HEK293 (cell line): ENCODE measurements at regions not wholly inside any gene's neighbourhood (a gene's known extent, or its start where the extent isn't known, plus 50 kb on each side); places are given as distances from the start of the nearest gene placed in this dataset.

ENCODE experiments used
- CTCF ChIA-PET: fragments of 350-600 bp; formaldehyde crosslinking; extraction: SDS; loops from one replicate; lab custom pipeline; 2021; ENCODE audit warnings: antibody characterized with exemption; lab: Yijun Ruan, JAX
- POLR2A ChIA-PET: fragments of 300-600 bp; formaldehyde crosslinking; extraction: SDS; loops from one replicate; lab custom pipeline; 2020; ENCODE audit warnings: antibody characterized with exemption, inconsistent platforms; lab: Yijun Ruan, JAX
- H3K27ac ChIP-seq: fragments of 200-500 bp; sonication (Bioruptor generic); 2 replicates; pipeline ENCODE4 v1.5.1; 2014; ENCODE audit warnings: low read depth, low read length, control low read depth, inconsistent platforms; ENCODE audit errors: extremely low read depth
- H3K36me3 ChIP-seq, 2 experiments: fragments of 200-500 bp in 1 of 2; sonication (Bioruptor generic) in 1 of 2; 1 replicate in 1 of 2; 2 replicates in 1 of 2; pipeline ENCODE4 v1.5.1; 2014 to 2017; ENCODE audit warnings: inconsistent platforms in 2 of 2, low read length in 2 of 2; ENCODE audit not compliant: control insufficient read depth in 2 of 2, insufficient read depth in 1 of 2
- H3K4me1 ChIP-seq: fragments of 200-500 bp; sonication (Bioruptor generic); 2 replicates; pipeline ENCODE4 v1.5.1; 2014; ENCODE audit warnings: mild to moderate bottlenecking, low read length, inconsistent platforms; ENCODE audit not compliant: control insufficient read depth, insufficient read depth
- H3K4me3 ChIP-seq: 2 replicates; pipeline ENCODE4 v1.5.1; 2011; ENCODE audit warnings: low read depth, mild to moderate bottlenecking, control low read depth, low read length, moderate library complexity
- H3K9me3 ChIP-seq: fragments of 200-500 bp; sonication (Bioruptor generic); 2 replicates; pipeline ENCODE4 v1.5.1; 2014; ENCODE audit warnings: low read depth, low read length, inconsistent platforms; ENCODE audit not compliant: control insufficient read depth, insufficient read depth
- IKZF3 ChIP-seq: fragments of 450-650 bp; IDR thresholded peaks from 2 replicates; pipeline ENCODE4 v1.5.0; 2018; ENCODE audit warnings: missing biosample characterization, mild to moderate bottlenecking, missing genetic modification characterization, moderate library complexity
- KLF1 ChIP-seq: fragments of 450-650 bp; formaldehyde crosslinking; IDR thresholded peaks from 2 replicates; pipeline ENCODE4 v1.5.1; 2016; ENCODE audit warnings: missing biosample characterization, missing genetic modification characterization
- KLF10 ChIP-seq: fragments of 450-650 bp; IDR thresholded peaks from 2 replicates; pipeline ENCODE4 v1.5.1; 2018; ENCODE audit warnings: missing biosample characterization, mild to moderate bottlenecking, missing genetic modification characterization
- KLF16 ChIP-seq: fragments of 450-650 bp; formaldehyde crosslinking; IDR thresholded peaks from 2 replicates; pipeline ENCODE4 v1.5.1; 2017; ENCODE audit warnings: missing biosample characterization, missing genetic modification characterization
- PRDM1 ChIP-seq: fragments of 450-650 bp; formaldehyde crosslinking; IDR thresholded peaks from 2 replicates; pipeline ENCODE4; 2016; ENCODE audit warnings: missing biosample characterization, missing genetic modification characterization
- ZBTB17 ChIP-seq: fragments of 450-650 bp; formaldehyde crosslinking; IDR thresholded peaks from 2 replicates; pipeline ENCODE4 v1.5.1; 2016; ENCODE audit warnings: missing biosample characterization, missing genetic modification characterization
- ZNF10 ChIP-seq: fragments of 450-650 bp; formaldehyde crosslinking; IDR thresholded peaks from 2 replicates; pipeline ENCODE4 v1.5.1; 2017; ENCODE audit warnings: missing biosample characterization, missing genetic modification characterization
- ZNF2 ChIP-seq: fragments of 450-650 bp; formaldehyde crosslinking; IDR thresholded peaks from 2 replicates; pipeline ENCODE4 v1.5.1; 2016; ENCODE audit warnings: missing biosample characterization, missing genetic modification characterization
- ZNF248 ChIP-seq: fragments of 450-650 bp; formaldehyde crosslinking; IDR thresholded peaks from 2 replicates; pipeline ENCODE4 v1.5.1; 2017; ENCODE audit warnings: missing biosample characterization, missing genetic modification characterization
- ZNF350 ChIP-seq: fragments of 450-650 bp; formaldehyde crosslinking; IDR thresholded peaks from 2 replicates; pipeline ENCODE4 v1.5.0; 2017; ENCODE audit warnings: missing biosample characterization, mild to moderate bottlenecking, missing genetic modification characterization
- ZNF366 ChIP-seq: fragments of 450-650 bp; formaldehyde crosslinking; conservative IDR thresholded peaks from 2 replicates; pipeline ENCODE4 v1.5.1; 2016; ENCODE audit warnings: missing biosample characterization, missing genetic modification characterization
- ZNF433 ChIP-seq: fragments of 450-650 bp; formaldehyde crosslinking; IDR thresholded peaks from 2 replicates; pipeline ENCODE4 v1.5.1; 2016; ENCODE audit warnings: missing biosample characterization, missing genetic modification characterization, low read depth
- ZNF677 ChIP-seq: fragments of 450-650 bp; IDR thresholded peaks from 2 replicates; pipeline ENCODE4 v1.5.0; 2018; ENCODE audit warnings: missing biosample characterization, mild to moderate bottlenecking, missing genetic modification characterization, moderate library complexity
- TF ChIP-seq, protein P1 (sequence below): fragments of 450-650 bp; formaldehyde crosslinking; IDR thresholded peaks from 2 replicates; pipeline ENCODE4 v1.5.1; 2016; ENCODE audit warnings: missing biosample characterization, missing genetic modification characterization
- TF ChIP-seq, protein P2 (sequence below): fragments of 450-650 bp; formaldehyde crosslinking; IDR thresholded peaks from 2 replicates; pipeline ENCODE4 v1.5.1; 2016; ENCODE audit warnings: missing biosample characterization, missing genetic modification characterization
- TF ChIP-seq, protein P3 (sequence below): fragments of 450-650 bp; formaldehyde crosslinking; conservative IDR thresholded peaks from 2 replicates; pipeline ENCODE4 v1.5.1; 2016; ENCODE audit warnings: low read depth, missing biosample characterization, missing genetic modification characterization
- TF ChIP-seq, protein P4 (sequence below): fragments of 450-650 bp; formaldehyde crosslinking; IDR thresholded peaks from 2 replicates; pipeline ENCODE4 v1.5.1; 2016; ENCODE audit warnings: missing biosample characterization, missing genetic modification characterization

DNA sequence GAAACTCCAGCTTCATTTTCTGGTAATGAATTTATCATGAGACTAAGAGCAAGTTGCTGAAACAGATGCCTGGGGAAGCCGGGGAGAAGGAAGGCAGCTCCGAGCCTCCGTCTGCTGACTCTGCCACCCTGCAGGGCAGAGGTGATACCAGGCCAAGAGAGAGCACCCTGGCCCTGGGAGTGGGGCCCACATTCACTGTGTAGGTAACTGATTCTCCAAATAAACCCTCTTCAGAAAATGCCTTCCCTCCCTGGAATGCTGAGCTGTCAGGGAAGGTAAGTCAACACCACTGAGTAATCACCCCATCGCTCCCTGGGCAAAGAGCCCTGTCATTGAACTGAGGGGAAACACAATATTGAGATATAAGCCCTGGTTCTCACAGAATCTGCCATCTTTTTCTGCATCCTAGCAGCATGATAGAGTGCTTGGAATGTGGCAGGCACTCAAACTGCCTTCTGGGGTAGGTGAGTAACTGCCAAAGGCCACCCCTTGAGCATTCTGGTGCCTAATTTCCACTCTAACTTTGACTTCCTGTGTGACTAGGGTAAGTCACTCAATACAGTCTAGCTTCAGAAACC is 147.6 kb downstream of the SPATA19 start:
- Histone ChIP-seq H3K9me3 (no peaks in the 10 kb centered on the region), H3K27ac (no peak overlapping the region), H3K4me1 (no peaks in the 10 kb centered on the region), H3K4me3 (no peak overlapping the region), H3K36me3 (no peaks in the 10 kb centered on the region)
- CTCF ChIA-PET, result no interaction called here
- POLR2A ChIA-PET, result no interaction called here
- TF ChIP-seq ZNF433 (tag by site-specific recombination) (no peak), ZNF350 (tag by site-specific recombination) (no peak), KLF10 (tag by site-specific recombination) (no peak), ZNF677 (no peak), KLF1 (no peak), ZBTB17 (tag by site-specific recombination) (no peak), ZNF2 (tag by site-specific recombination) (no peak), KLF16 (tag by site-specific recombination) (no peak), ZNF366 (tag by site-specific recombination) (no peak), PRDM1 (no peak), ZNF10 (no peak), ZNF248 (tag by site-specific recombination) (no peak), IKZF3 (tag by site-specific recombination) (no peak)
- TF ChIP-seq, protein P1, sequence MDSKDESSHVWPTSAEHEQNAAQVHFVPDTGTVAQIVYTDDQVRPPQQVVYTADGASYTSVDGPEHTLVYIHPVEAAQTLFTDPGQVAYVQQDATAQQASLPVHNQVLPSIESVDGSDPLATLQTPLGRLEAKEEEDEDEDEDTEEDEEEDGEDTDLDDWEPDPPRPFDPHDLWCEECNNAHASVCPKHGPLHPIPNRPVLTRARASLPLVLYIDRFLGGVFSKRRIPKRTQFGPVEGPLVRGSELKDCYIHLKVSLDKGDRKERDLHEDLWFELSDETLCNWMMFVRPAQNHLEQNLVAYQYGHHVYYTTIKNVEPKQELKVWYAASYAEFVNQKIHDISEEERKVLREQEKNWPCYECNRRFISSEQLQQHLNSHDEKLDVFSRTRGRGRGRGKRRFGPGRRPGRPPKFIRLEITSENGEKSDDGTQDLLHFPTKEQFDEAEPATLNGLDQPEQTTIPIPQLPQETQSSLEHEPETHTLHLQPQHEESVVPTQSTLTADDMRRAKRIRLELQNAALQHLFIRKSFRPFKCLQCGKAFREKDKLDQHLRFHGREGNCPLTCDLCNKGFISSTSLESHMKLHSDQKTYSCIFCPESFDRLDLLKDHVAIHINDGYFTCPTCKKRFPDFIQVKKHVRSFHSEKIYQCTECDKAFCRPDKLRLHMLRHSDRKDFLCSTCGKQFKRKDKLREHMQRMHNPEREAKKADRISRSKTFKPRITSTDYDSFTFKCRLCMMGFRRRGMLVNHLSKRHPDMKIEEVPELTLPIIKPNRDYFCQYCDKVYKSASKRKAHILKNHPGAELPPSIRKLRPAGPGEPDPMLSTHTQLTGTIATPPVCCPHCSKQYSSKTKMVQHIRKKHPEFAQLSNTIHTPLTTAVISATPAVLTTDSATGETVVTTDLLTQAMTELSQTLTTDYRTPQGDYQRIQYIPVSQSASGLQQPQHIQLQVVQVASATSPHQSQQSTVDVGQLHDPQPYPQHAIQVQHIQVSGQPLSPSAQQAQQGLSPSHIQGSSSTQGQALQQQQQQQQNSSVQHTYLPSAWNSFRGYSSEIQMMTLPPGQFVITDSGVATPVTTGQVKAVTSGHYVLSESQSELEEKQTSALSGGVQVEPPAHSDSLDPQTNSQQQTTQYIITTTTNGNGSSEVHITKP (tag by site-specific recombination), result no peak
- TF ChIP-seq, protein P2, sequence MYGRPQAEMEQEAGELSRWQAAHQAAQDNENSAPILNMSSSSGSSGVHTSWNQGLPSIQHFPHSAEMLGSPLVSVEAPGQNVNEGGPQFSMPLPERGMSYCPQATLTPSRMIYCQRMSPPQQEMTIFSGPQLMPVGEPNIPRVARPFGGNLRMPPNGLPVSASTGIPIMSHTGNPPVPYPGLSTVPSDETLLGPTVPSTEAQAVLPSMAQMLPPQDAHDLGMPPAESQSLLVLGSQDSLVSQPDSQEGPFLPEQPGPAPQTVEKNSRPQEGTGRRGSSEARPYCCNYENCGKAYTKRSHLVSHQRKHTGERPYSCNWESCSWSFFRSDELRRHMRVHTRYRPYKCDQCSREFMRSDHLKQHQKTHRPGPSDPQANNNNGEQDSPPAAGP (tag by site-specific recombination), result no peak
- TF ChIP-seq, protein P3, sequence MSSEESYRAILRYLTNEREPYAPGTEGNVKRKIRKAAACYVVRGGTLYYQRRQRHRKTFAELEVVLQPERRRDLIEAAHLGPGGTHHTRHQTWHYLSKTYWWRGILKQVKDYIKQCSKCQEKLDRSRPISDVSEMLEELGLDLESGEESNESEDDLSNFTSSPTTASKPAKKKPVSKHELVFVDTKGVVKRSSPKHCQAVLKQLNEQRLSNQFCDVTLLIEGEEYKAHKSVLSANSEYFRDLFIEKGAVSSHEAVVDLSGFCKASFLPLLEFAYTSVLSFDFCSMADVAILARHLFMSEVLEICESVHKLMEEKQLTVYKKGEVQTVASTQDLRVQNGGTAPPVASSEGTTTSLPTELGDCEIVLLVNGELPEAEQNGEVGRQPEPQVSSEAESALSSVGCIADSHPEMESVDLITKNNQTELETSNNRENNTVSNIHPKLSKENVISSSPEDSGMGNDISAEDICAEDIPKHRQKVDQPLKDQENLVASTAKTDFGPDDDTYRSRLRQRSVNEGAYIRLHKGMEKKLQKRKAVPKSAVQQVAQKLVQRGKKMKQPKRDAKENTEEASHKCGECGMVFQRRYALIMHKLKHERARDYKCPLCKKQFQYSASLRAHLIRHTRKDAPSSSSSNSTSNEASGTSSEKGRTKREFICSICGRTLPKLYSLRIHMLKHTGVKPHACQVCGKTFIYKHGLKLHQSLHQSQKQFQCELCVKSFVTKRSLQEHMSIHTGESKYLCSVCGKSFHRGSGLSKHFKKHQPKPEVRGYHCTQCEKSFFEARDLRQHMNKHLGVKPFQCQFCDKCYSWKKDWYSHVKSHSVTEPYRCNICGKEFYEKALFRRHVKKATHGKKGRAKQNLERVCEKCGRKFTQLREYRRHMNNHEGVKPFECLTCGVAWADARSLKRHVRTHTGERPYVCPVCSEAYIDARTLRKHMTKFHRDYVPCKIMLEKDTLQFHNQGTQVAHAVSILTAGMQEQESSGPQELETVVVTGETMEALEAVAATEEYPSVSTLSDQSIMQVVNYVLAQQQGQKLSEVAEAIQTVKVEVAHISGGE, result no peak
- TF ChIP-seq, protein P4, sequence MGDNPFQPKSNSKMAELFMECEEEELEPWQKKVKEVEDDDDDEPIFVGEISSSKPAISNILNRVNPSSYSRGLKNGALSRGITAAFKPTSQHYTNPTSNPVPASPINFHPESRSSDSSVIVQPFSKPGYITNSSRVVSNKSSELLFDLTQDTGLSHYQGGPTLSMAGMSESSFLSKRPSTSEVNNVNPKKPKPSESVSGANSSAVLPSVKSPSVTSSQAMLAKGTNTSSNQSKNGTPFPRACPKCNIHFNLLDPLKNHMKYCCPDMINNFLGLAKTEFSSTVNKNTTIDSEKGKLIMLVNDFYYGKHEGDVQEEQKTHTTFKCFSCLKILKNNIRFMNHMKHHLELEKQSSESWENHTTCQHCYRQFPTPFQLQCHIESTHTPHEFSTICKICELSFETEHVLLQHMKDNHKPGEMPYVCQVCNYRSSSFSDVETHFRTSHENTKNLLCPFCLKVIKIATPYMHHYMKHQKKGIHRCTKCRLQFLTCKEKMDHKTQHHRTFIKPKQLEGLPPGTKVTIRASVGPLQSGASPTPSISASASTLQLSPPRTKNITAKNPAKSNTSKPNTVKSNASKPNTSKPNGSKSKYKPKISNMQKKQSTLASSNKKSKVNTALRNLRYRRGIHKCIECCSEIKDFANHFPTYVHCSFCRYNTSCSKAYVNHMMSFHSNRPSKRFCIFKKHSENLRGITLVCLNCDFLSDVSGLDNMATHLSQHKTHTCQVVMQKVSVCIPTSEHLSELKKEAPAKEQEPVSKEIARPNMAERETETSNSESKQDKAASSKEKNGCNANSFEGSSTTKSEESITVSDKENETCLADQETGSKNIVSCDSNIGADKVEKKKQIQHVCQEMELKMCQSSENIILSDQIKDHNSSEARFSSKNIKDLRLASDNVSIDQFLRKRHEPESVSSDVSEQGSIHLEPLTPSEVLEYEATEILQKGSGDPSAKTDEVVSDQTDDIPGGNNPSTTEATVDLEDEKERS (tag by site-specific recombination), result no peak
